CD8-positive, alpha-beta memory T cell (primary cell): ENCODE measurements at regions not wholly inside any gene's neighbourhood (a gene's known extent, or its start where the extent isn't known, plus 50 kb on each side); places are given as distances from the start of the nearest gene placed in this dataset.
"Not testable (repeated sequence)": the region's sequence is repeated elsewhere in the genome, so short reads cannot be mapped to it uniquely, and the experiment has no call there.

ENCODE experiments used
- CTCF ChIA-PET: fragments of 350-600 bp; sonication (Branson Sonifier 250); formaldehyde crosslinking; loops from one replicate; lab custom pipeline; 2021; ENCODE audit warnings: antibody characterized with exemption; lab: Charles Lee
- POLR2A ChIA-PET: fragments of 350-600 bp; sonication (Branson Sonifier 250); formaldehyde crosslinking; loops from one replicate; lab custom pipeline; 2021; ENCODE audit warnings: antibody characterized with exemption; lab: Charles Lee
- DNase-seq, 5 donors: peaks; one replicate each; pipeline versions ENCODE4 v3.0.0 to v3.0.0-alpha.2; 2020 to 2022; ENCODE audit warnings: mixed read lengths in 1 of 5
- H3K27ac ChIP-seq: one replicate; pipeline ENCODE4 v1.7.0; 2013; ENCODE audit warnings: low read depth, mild to moderate bottlenecking, low read length, moderate library complexity
- H3K27me3 ChIP-seq: 2 replicates; pipeline ENCODE4 v1.7.0; 2013; ENCODE audit warnings: low read length, mild to moderate bottlenecking; ENCODE audit not compliant: insufficient read depth, poor library complexity, severe bottlenecking
- H3K36me3 ChIP-seq: 2 replicates; pipeline ENCODE4 v1.7.0; 2013; ENCODE audit warnings: mild to moderate bottlenecking, low read length, moderate library complexity; ENCODE audit not compliant: insufficient read depth
- H3K4me1 ChIP-seq: 2 replicates; pipeline ENCODE4 v1.7.0; 2013; ENCODE audit warnings: mild to moderate bottlenecking, low read length, moderate library complexity; ENCODE audit not compliant: insufficient read depth
- H3K4me3 ChIP-seq: 2 replicates; pipeline ENCODE4 v1.7.0; 2013; ENCODE audit warnings: mild to moderate bottlenecking, low read length
- H3K9me3 ChIP-seq: 2 replicates; pipeline ENCODE4 v1.7.0; 2013; ENCODE audit warnings: mild to moderate bottlenecking, low read length
- H3K27ac Mint-ChIP-seq, 8 donors: one replicate each; pipeline ENCODE4 v1.8.0; 2020 to 2021; ENCODE audit warnings: mixed read lengths in 8 of 8, mild to moderate bottlenecking in 6 of 8, inconsistent platforms in 3 of 8, moderate library complexity in 3 of 8
- H3K27me3 Mint-ChIP-seq, 2 donors: one replicate each; pipeline ENCODE4 v1.8.0; 2020 to 2021; ENCODE audit warnings: mixed read lengths in 2 of 2, mild to moderate bottlenecking in 1 of 2, moderate library complexity in 1 of 2
- H3K36me3 Mint-ChIP-seq, 3 donors: one replicate each; pipeline ENCODE4 v1.8.0; 2020 to 2021; ENCODE audit warnings: mixed read lengths in 3 of 3, inconsistent platforms in 1 of 3, mild to moderate bottlenecking in 1 of 3
- H3K4me1 Mint-ChIP-seq, 3 donors: one replicate each; pipeline ENCODE4 v1.8.0; 2020 to 2021; ENCODE audit warnings: mixed read lengths in 3 of 3, inconsistent platforms in 1 of 3, mild to moderate bottlenecking in 1 of 3
- H3K4me3 Mint-ChIP-seq, 7 donors: one replicate each; pipeline ENCODE4 v1.8.0; 2020 to 2021; ENCODE audit warnings: mixed read lengths in 7 of 7, mild to moderate bottlenecking in 6 of 7, moderate library complexity in 4 of 7, inconsistent platforms in 2 of 7
- H3K9me3 Mint-ChIP-seq, 5 donors: one replicate each; pipeline ENCODE4 v1.8.0; 2020 to 2022; ENCODE audit warnings: mixed read lengths in 5 of 5, mild to moderate bottlenecking in 3 of 5, moderate library complexity in 2 of 5, inconsistent platforms in 1 of 5

GRCh38 chr13:20294497-20294896, 62.4 kb upstream of the GJB6 start:
- no peak overlapping the region for H3K4me3 ChIP-seq
- peaks cover 8 to 28% of the 10 kb centered on the region in 2 donors for H3K27me3 Mint-ChIP-seq
- DNase-seq, result no peak
- H3K27ac ChIP-seq, result no peak overlapping the region
- H3K4me3 Mint-ChIP-seq, result no peak overlapping the region
- POLR2A ChIA-PET, result no interaction called here
- H3K4me1 ChIP-seq, result no peaks in the 10 kb centered on the region
- no peak overlapping the region for H3K27ac Mint-ChIP-seq
- no peaks in the 10 kb centered on the region for H3K36me3 ChIP-seq
- no peaks in the 10 kb centered on the region for H3K9me3 Mint-ChIP-seq
- H3K27me3 ChIP-seq, result no peaks in the 10 kb centered on the region
- H3K9me3 ChIP-seq, result no peaks in the 10 kb centered on the region
- no peaks in the 10 kb centered on the region for H3K4me1 Mint-ChIP-seq
- CTCF ChIA-PET, result no interaction called here
- no peaks in the 10 kb centered on the region for H3K36me3 Mint-ChIP-seq

GRCh38 chr13:20292301-20292700, 60.2 kb upstream of the GJB6 start:
- H3K9me3 Mint-ChIP-seq, POLR2A ChIA-PET, CTCF ChIA-PET, H3K4me1 ChIP-seq, DNase-seq, H3K27me3 ChIP-seq, H3K36me3 ChIP-seq, H3K4me1 Mint-ChIP-seq, H3K27ac ChIP-seq, H3K4me3 Mint-ChIP-seq, H3K36me3 Mint-ChIP-seq, H3K9me3 ChIP-seq, H3K4me3 ChIP-seq, H3K27ac Mint-ChIP-seq: not testable (repeated sequence)
- H3K27me3 Mint-ChIP-seq, result peaks cover 3 to 11% of the 10 kb centered on the region in 2 donors

GRCh38 chr13:20291675-20292074, 59.6 kb upstream of the GJB6 start:
- Mint-ChIP-seq H3K4me3 (no peak overlapping the region), H3K27ac (no peak overlapping the region), H3K4me1 (no peaks in the 10 kb centered on the region), H3K9me3 (peaks cover 0 to 9% (median 6%) of the 10 kb centered on the region in 5 donors), H3K27me3 (peaks cover 3 to 5% of the 10 kb centered on the region in 2 donors), H3K36me3 (peaks cover 0 to 11% (median 0%) of the 10 kb centered on the region in 3 donors)
- Histone ChIP-seq H3K27ac (no peak overlapping the region), H3K4me3 (no peak overlapping the region), H3K4me1 (no peaks in the 10 kb centered on the region), H3K27me3 (no peaks in the 10 kb centered on the region), H3K36me3 (no peaks in the 10 kb centered on the region), H3K9me3 (no peaks in the 10 kb centered on the region)
- POLR2A ChIA-PET, result no interaction called here
- DNase-seq, result no peak
- CTCF ChIA-PET, result no interaction called here

GRCh38 chr13:20291037-20291436, 58.9 kb upstream of the GJB6 start:
- no peaks in the 10 kb centered on the region for H3K4me1 ChIP-seq
- H3K4me3 ChIP-seq, result no peak overlapping the region
- peaks cover 0 to 15% (median 0%) of the 10 kb centered on the region in 3 donors for H3K36me3 Mint-ChIP-seq
- H3K36me3 ChIP-seq, result no peaks in the 10 kb centered on the region
- no peak overlapping the region for H3K4me3 Mint-ChIP-seq
- peaks cover 5 to 15% (median 13%) of the 10 kb centered on the region in 5 donors for H3K9me3 Mint-ChIP-seq
- POLR2A ChIA-PET, result no interaction called here
- no peak for DNase-seq
- CTCF ChIA-PET, result no interaction called here
- H3K4me1 Mint-ChIP-seq, result no peaks in the 10 kb centered on the region
- H3K27ac ChIP-seq, result no peak overlapping the region
- H3K9me3 ChIP-seq, result peaks cover 1% of the 10 kb centered on the region
- no peaks in the 10 kb centered on the region for H3K27me3 ChIP-seq
- peaks cover 2 to 5% of the 10 kb centered on the region in 2 donors for H3K27me3 Mint-ChIP-seq
- no peak overlapping the region for H3K27ac Mint-ChIP-seq

- H3K4me3 Mint-ChIP-seq, result no peak overlapping the region
- DNase-seq, result no peak
- ChIA-PET CTCF (no interaction called here), POLR2A (no interaction called here)
- H3K27me3 Mint-ChIP-seq, result no peaks in the 10 kb centered on the region
- Histone ChIP-seq H3K36me3 (no peaks in the 10 kb centered on the region), H3K9me3 (peaks cover 18% of the 10 kb centered on the region), H3K4me1 (no peaks in the 10 kb centered on the region), H3K4me3 (no peak overlapping the region), H3K27me3 (no peaks in the 10 kb centered on the region), H3K27ac (no peak overlapping the region)
- H3K27ac Mint-ChIP-seq, result no peak overlapping the region
- peaks cover 0 to 19% (median 2%) of the 10 kb centered on the region in 3 donors for H3K36me3 Mint-ChIP-seq
- H3K4me1 Mint-ChIP-seq, result no peaks in the 10 kb centered on the region
- peaks cover 13 to 34% (median 28%) of the 10 kb centered on the region in 5 donors for H3K9me3 Mint-ChIP-seq
These were observed 56.4 kb upstream of the GJB6 start for GRCh38 chr13:20288561-20288960.

- CTCF ChIA-PET, result no interaction called here
- peaks cover 18% of the 10 kb centered on the region for H3K9me3 ChIP-seq
- no peaks in the 10 kb centered on the region for H3K27me3 ChIP-seq
- no peak overlapping the region for H3K27ac Mint-ChIP-seq
- no peak overlapping the region for H3K27ac ChIP-seq
- no peaks in the 10 kb centered on the region for H3K4me1 ChIP-seq
- H3K36me3 ChIP-seq, result no peaks in the 10 kb centered on the region
- H3K4me3 ChIP-seq, result no peak overlapping the region
- no peaks in the 10 kb centered on the region for H3K27me3 Mint-ChIP-seq
- H3K4me3 Mint-ChIP-seq, result no peak overlapping the region
- H3K4me1 Mint-ChIP-seq, result no peaks in the 10 kb centered on the region
- H3K36me3 Mint-ChIP-seq, result peaks cover 0 to 19% (median 2%) of the 10 kb centered on the region in 3 donors
- H3K9me3 Mint-ChIP-seq, result peaks cover 14 to 39% (median 34%) of the 10 kb centered on the region in 5 donors
- POLR2A ChIA-PET, result no interaction called here
- no peak for DNase-seq
These were observed 55.9 kb upstream of the GJB6 start for GRCh38 chr13:20287976-20288375.

GRCh38 chr13:20285530-20285929, 53.4 kb upstream of the GJB6 start:
- DNase-seq, result no peak
- POLR2A ChIA-PET, result no interaction called here
- Mint-ChIP-seq H3K4me1 (no peaks in the 10 kb centered on the region), H3K4me3 (no peak overlapping the region), H3K27me3 (no peaks in the 10 kb centered on the region), H3K9me3 (peaks cover 14 to 43% (median 41%) of the 10 kb centered on the region in 5 donors), H3K36me3 (peaks cover 0 to 21% (median 2%) of the 10 kb centered on the region in 3 donors), H3K27ac (no peak overlapping the region)
- no peaks in the 10 kb centered on the region for H3K4me1 ChIP-seq
- no peak overlapping the region for H3K4me3 ChIP-seq
- H3K27ac ChIP-seq, result no peak overlapping the region
- CTCF ChIA-PET, result no interaction called here
- H3K36me3 ChIP-seq, result no peaks in the 10 kb centered on the region
- H3K27me3 ChIP-seq, result no peaks in the 10 kb centered on the region
- H3K9me3 ChIP-seq, result peaks cover 18% of the 10 kb centered on the region
